PC-9 (cell line): ENCODE measurements at regions not wholly inside any gene's neighbourhood (a gene's known extent, or its start where the extent isn't known, plus 50 kb on each side); places are given as distances from the start of the nearest gene placed in this dataset.

Source experiments
- BruUV-seq: library from RNA; stranded (reverse); fragments of 400-500 nt; replicated peaks from 2 replicates; lab custom pipeline; 2021; lab: Mats Ljungman, UMichigan
- CTCF ChIA-PET: fragments of 300-600 bp; sonication (Branson Sonifier 250); formaldehyde crosslinking; loops from one replicate; lab custom pipeline; 2022; ENCODE audit warnings: antibody characterized with exemption; lab: Charles Lee
- POLR2A ChIA-PET: fragments of 300-600 bp; sonication (Branson Sonifier 250); formaldehyde crosslinking; loops from one replicate; lab custom pipeline; 2022; ENCODE audit warnings: antibody characterized with exemption; ENCODE audit not compliant: unreplicated experiment; lab: Charles Lee
- DNase-seq, 2 experiments: peaks; one replicate each; pipeline versions ENCODE4 v3.0.0 to v3.0.0-alpha.2; 2015 to 2022; ENCODE audit warnings: mixed read lengths in 1 of 2
- H2AFZ ChIP-seq: fragments of 200-600 bp; sonication (generic); 2 replicates; pipeline ENCODE4 v1.8.1; 2017; ENCODE audit warnings: antibody characterized with exemption
- H3F3A ChIP-seq: fragments of 200-600 bp; sonication (generic); 2 replicates; pipeline ENCODE4 v1.8.1; 2017; ENCODE audit warnings: antibody characterized with exemption, mild to moderate bottlenecking, low read depth; ENCODE audit not compliant: insufficient read depth
- H3K27ac ChIP-seq: fragments of 200-600 bp; sonication (generic); 2 replicates; pipeline ENCODE4 v1.6.1; 2016; ENCODE audit warnings: mixed run types
- H3K27me3 ChIP-seq: fragments of 200-600 bp; sonication (generic); 2 replicates; pipeline ENCODE4 v1.6.1; 2016; ENCODE audit warnings: low read depth, mixed run types; ENCODE audit not compliant: insufficient read depth
- H3K36me3 ChIP-seq: fragments of 200-600 bp; sonication (generic); 2 replicates; pipeline ENCODE4 v1.6.1; 2016; ENCODE audit warnings: low read depth, mixed run types
- H3K4me1 ChIP-seq: fragments of 200-600 bp; sonication (generic); replicated peaks from 2 replicates; pipeline ENCODE4 v1.6.1; 2016; ENCODE audit warnings: mixed run types; ENCODE audit not compliant: insufficient read depth
- H3K4me2 ChIP-seq: fragments of 200-600 bp; sonication (generic); 2 replicates; pipeline ENCODE4 v1.6.1; 2017; ENCODE audit warnings: mixed run types
- H3K4me3 ChIP-seq: fragments of 200-600 bp; sonication (generic); 2 replicates; pipeline ENCODE4 v1.6.1; 2016; ENCODE audit warnings: mixed run types
- H3K79me2 ChIP-seq: fragments of 200-600 bp; sonication (generic); 2 replicates; pipeline ENCODE4 v1.6.1; 2017; ENCODE audit warnings: low read depth, mixed run types
- H3K9me2 ChIP-seq: fragments of 200-600 bp; sonication (generic); 2 replicates; pipeline ENCODE4 v1.8.1; 2017; ENCODE audit warnings: mild to moderate bottlenecking; ENCODE audit not compliant: insufficient read depth
- H3K9me3 ChIP-seq: fragments of 200-600 bp; sonication (generic); 2 replicates; pipeline ENCODE4 v1.8.1; 2016; ENCODE audit warnings: low read depth; ENCODE audit not compliant: insufficient read depth
- H4K20me1 ChIP-seq: fragments of 200-600 bp; sonication (generic); 2 replicates; pipeline ENCODE4 v1.8.1; 2017; ENCODE audit not compliant: insufficient read depth
- EZH2 ChIP-seq: fragments of 200-600 bp; sonication (generic); IDR thresholded peaks from 2 replicates; pipeline ENCODE4 v1.8.0; 2017; ENCODE audit warnings: antibody characterized with exemption, low read depth
- intact Hi-C: fragments of 100-400 bp; cut with micrococcal nuclease; formaldehyde crosslinking; loops from one replicate; pipeline ENCODE4 v1.10.0; 2022; ENCODE audit not compliant: unreplicated experiment
- TF ChIP-seq, protein P1 (sequence below): fragments of 200-600 bp; sonication (generic); conservative IDR thresholded peaks from 2 replicates; pipeline ENCODE4 v1.6.1; 2017; ENCODE audit warnings: mixed run types, antibody characterized with exemption, mild to moderate bottlenecking, moderate library complexity

DNA sequence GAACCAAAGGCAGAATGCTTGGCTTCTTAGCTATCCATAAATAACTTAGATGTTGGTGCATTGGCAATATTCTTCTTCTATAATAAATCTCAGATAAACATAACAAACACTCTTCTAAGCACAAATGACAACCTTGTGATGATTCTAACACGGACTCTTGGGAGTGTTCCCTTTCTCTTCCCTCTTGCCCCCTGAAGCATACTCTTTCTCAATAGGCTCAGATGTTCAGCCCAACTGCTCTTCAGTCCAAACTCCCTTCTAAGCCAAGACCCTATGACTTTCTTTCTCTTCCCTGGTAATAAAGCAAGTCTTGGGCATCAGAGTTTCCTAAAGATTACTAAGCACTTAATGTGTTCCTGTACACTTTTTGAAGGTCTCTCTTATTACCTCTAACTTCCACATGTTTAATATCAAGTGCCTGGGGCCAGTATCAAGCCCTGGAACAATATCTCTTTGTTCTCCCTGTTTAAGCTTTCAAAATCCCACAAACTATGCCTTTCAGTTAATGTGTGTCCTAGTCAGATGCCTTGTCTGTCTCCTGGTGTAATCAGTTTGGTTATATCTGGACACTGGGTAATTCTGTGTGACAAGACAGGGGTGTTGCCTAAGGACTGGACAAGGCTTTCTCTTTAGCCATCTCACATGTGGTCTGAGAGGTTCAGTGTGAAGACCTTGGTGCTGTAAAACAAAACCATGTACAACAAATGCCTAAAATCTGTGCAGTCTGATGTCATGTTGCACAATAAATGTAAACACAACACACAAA is 92.9 kb upstream of the IVNS1ABP start:
- Histone ChIP-seq H3K4me3 (no peak overlapping the region), H3F3A (no peaks in the 10 kb centered on the region), H3K27me3 (no peaks in the 10 kb centered on the region), H3K79me2 (no peaks in the 10 kb centered on the region), H3K4me2 (no peak overlapping the region), H3K9me2 (no peaks in the 10 kb centered on the region), H4K20me1 (no peaks in the 10 kb centered on the region), H3K36me3 (no peaks in the 10 kb centered on the region), H3K4me1 (no peaks in the 10 kb centered on the region), H2AFZ (no peak overlapping the region), H3K27ac (no peak overlapping the region), H3K9me3 (no peaks in the 10 kb centered on the region)
- ChIA-PET POLR2A (no interaction called here), CTCF (no interaction called here)
- no peak for DNase-seq
- intact Hi-C loops = no loop called here
- TF ChIP-seq, protein P1, sequence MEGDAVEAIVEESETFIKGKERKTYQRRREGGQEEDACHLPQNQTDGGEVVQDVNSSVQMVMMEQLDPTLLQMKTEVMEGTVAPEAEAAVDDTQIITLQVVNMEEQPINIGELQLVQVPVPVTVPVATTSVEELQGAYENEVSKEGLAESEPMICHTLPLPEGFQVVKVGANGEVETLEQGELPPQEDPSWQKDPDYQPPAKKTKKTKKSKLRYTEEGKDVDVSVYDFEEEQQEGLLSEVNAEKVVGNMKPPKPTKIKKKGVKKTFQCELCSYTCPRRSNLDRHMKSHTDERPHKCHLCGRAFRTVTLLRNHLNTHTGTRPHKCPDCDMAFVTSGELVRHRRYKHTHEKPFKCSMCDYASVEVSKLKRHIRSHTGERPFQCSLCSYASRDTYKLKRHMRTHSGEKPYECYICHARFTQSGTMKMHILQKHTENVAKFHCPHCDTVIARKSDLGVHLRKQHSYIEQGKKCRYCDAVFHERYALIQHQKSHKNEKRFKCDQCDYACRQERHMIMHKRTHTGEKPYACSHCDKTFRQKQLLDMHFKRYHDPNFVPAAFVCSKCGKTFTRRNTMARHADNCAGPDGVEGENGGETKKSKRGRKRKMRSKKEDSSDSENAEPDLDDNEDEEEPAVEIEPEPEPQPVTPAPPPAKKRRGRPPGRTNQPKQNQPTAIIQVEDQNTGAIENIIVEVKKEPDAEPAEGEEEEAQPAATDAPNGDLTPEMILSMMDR = no peak
- TF ChIP-seq EZH2 = no peak
- BruUV-seq = no TSS peak

DNA sequence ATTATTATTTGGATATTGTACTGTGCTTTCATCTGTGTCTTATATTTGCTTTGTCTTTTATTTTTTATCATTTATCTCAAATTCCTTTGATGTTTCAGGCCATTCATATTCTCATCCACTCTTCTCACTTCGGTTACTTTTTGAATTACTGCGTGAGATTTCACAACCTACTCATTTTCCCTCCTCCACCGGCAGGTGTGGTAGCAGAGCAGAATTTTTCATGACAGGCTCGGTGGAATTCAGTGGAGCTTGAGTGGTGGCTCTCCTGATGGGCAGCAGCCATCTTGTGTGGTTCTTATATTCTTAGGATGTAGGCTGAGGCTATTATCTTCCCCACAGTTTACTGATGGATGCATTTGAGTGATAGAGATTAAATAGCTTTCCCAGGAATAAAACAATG is 92.3 kb upstream of the IVNS1ABP start:
- intact Hi-C loops = no loop called here
- Histone ChIP-seq H3K4me3 (no peak overlapping the region), H3K79me2 (no peaks in the 10 kb centered on the region), H3K27ac (no peak overlapping the region), H3K27me3 (no peaks in the 10 kb centered on the region), H3K36me3 (no peaks in the 10 kb centered on the region), H3K9me2 (no peaks in the 10 kb centered on the region), H2AFZ (no peak overlapping the region), H3K4me1 (no peaks in the 10 kb centered on the region), H3F3A (no peaks in the 10 kb centered on the region), H3K4me2 (no peak overlapping the region), H4K20me1 (no peaks in the 10 kb centered on the region), H3K9me3 (no peaks in the 10 kb centered on the region)
- CTCF ChIA-PET = no interaction called here
- POLR2A ChIA-PET = no interaction called here
- no peak for DNase-seq
- no TSS peak for BruUV-seq
- TF ChIP-seq EZH2 = no peak
- TF ChIP-seq, protein P1 = no peak

DNA sequence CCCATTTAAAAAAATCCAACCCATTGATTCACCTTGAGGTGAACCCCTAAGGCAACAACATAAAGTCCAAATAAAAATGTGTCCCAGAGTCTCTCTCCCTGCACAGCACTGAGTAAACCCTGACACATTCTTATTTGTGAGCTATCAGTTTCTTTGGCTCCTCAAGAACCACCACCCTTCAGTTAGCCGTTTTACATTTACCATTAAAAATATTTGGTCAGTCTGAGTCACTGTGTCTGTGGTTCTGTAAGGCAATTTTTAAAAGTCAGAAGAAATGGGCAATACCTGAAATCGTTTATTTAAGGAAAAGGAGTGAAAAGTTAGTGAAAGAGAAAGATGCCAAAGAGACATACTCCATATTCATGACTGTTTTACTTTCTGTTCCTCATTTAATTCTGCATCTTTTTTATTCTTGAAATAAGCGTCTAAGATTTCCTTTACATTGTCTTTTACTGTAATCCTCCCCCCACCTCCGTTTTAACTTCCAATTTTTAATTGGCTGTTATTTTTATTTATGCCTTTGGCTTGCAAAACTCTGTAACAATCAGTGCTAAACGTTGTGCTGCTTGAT is 91.7 kb upstream of the IVNS1ABP start:
- Histone ChIP-seq H3K27me3 (no peaks in the 10 kb centered on the region), H3K9me2 (no peaks in the 10 kb centered on the region), H3K4me2 (no peak overlapping the region), H3K9me3 (no peaks in the 10 kb centered on the region), H4K20me1 (no peaks in the 10 kb centered on the region), H3K4me1 (no peaks in the 10 kb centered on the region), H3K4me3 (no peak overlapping the region), H3K36me3 (no peaks in the 10 kb centered on the region), H3K79me2 (no peaks in the 10 kb centered on the region), H3K27ac (no peak overlapping the region), H2AFZ (0 out of 2 replicates have a peak overlapping the region, but pooled peaks have one; percentile 39), H3F3A (no peaks in the 10 kb centered on the region)
- DNase-seq = no peak
- TF ChIP-seq, protein P1 = no peak
- no peak for TF ChIP-seq EZH2
- no TSS peak for BruUV-seq
- ChIA-PET CTCF (no interaction called here), POLR2A (no interaction called here)
- intact Hi-C loops = no loop called here
